ENCODE measurements at regions not wholly inside any gene's neighbourhood (a gene's known extent, or its start where the extent isn't known, plus 50 kb on each side); places are given as distances from the start of the nearest gene placed in this dataset.

- no peak for DNase-seq
- ChIA-PET POLR2A (no interaction called here), CTCF (no interaction called here)
- no peaks in the 10 kb centered on the region for H4K20me1 ChIP-seq (ENCODE audit: insufficient read depth)
- H3K9me2 ChIP-seq: no peaks in the 10 kb centered on the region
- no peak overlapping the region for H3K27ac ChIP-seq (ENCODE audit: low read depth in 2 of 2, low read length in 1 of 2)
- no peak overlapping the region for H2AFZ ChIP-seq (ENCODE audit: low read depth)
- no peak overlapping the region for H3K4me2 ChIP-seq
- H3K4me3 ChIP-seq (ENCODE audit: low read depth in 2 of 2, low read length in 1 of 2): no peak overlapping the region
- no peaks in the 10 kb centered on the region for H3K36me3 ChIP-seq (replicated peaks in 1 of 2; ENCODE audit: control insufficient read depth in 1 of 2, insufficient read depth in 2 of 2, low read length in 1 of 2)
- no peak overlapping the region for H3K9ac ChIP-seq
- H3K79me2 ChIP-seq (ENCODE audit: insufficient read depth): no peaks in the 10 kb centered on the region
- no peaks in the 10 kb centered on the region for H3K27me3 ChIP-seq (ENCODE audit: insufficient read depth)
- TF ChIP-seq PBX3 (IDR thresholded peaks at IDR 0.05) (no peak), GABPA (IDR thresholded peaks at IDR 0.05; ENCODE audit: low read depth) (no peak), MAX (IDR thresholded peaks at IDR 0.05; ENCODE audit: low read depth) (no peak), CTCF (IDR thresholded peaks at IDR 0.05) (no peak), FOSL2 (IDR thresholded peaks at IDR 0.05; ENCODE audit: borderline replicate concordance, low read depth) (no peak), YY1 (IDR thresholded peaks at IDR 0.05; ENCODE audit: low read depth) (no peak), SIN3A (IDR thresholded peaks at IDR 0.05; ENCODE audit: borderline replicate concordance, low read depth, low read length) (no peak), USF2 (IDR thresholded peaks at IDR 0.05; ENCODE audit: borderline replicate concordance, low read depth, low read length) (no peak), CHD2 (IDR thresholded peaks at IDR 0.05; ENCODE audit: low read length, partially characterized antibody) (no peak), NRF1 (IDR thresholded peaks at IDR 0.05; ENCODE audit: low read depth, low read length) (no peak), RXRA (IDR thresholded peaks at IDR 0.05; ENCODE audit: borderline replicate concordance, low read depth) (no peak), SMC3 (IDR thresholded peaks at IDR 0.05; ENCODE audit: low read depth, low read length) (no peak), ELF1 (IDR thresholded peaks at IDR 0.05) (no peak), TEAD4 (IDR thresholded peaks at IDR 0.05; ENCODE audit: borderline replicate concordance, insufficient read depth) (no peak), FOXJ3 (CRISPR knock-in tag; IDR thresholded peaks at IDR 0.05) (no peak)
- no peaks in the 10 kb centered on the region for H3K9me3 ChIP-seq
- H3F3A ChIP-seq (replicated peaks; ENCODE audit: insufficient read depth): no peaks in the 10 kb centered on the region
- H3K4me1 ChIP-seq (ENCODE audit: control insufficient read depth in 1 of 2, insufficient read depth in 2 of 2, low read depth in 1 of 2, low read length in 1 of 2): no peaks in the 10 kb centered on the region
These were observed 1461.4 kb upstream of the CDH9 start for GRCh38 chr5:28499766-28500290.

GRCh38 chr5:28495876-28496275 lies 1457.5 kb upstream of the CDH9 start:
- no peaks in the 10 kb centered on the region for H3K9me3 ChIP-seq
- H3K79me2 ChIP-seq (ENCODE audit: insufficient read depth): no peaks in the 10 kb centered on the region
- no peak for DNase-seq
- CTCF ChIA-PET: no interaction called here
- no peak overlapping the region for H3K4me3 ChIP-seq (ENCODE audit: low read depth in 2 of 2, low read length in 1 of 2)
- H3K4me2 ChIP-seq: no peak overlapping the region
- H3K27ac ChIP-seq (ENCODE audit: low read depth in 2 of 2, low read length in 1 of 2): no peak overlapping the region
- H3K9ac ChIP-seq: no peak overlapping the region
- H3K36me3 ChIP-seq (replicated peaks in 1 of 2; ENCODE audit: control insufficient read depth in 1 of 2, insufficient read depth in 2 of 2, low read length in 1 of 2): no peaks in the 10 kb centered on the region
- 16% methylated on average over 3 of the region's 3 CpGs for WGBS (ENCODE audit: low lambda C conversion rate)
- POLR2A ChIA-PET: no interaction called here
- no peaks in the 10 kb centered on the region for H3K9me2 ChIP-seq
- H4K20me1 ChIP-seq (ENCODE audit: insufficient read depth): no peaks in the 10 kb centered on the region
- H3K27me3 ChIP-seq (ENCODE audit: insufficient read depth): no peaks in the 10 kb centered on the region
- H2AFZ ChIP-seq (ENCODE audit: low read depth): no peak overlapping the region
- H3K4me1 ChIP-seq (ENCODE audit: control insufficient read depth in 1 of 2, insufficient read depth in 2 of 2, low read depth in 1 of 2, low read length in 1 of 2): no peaks in the 10 kb centered on the region
- no peaks in the 10 kb centered on the region for H3F3A ChIP-seq (replicated peaks; ENCODE audit: insufficient read depth)
- no peak for TF ChIP-seq JUND (IDR thresholded peaks at IDR 0.05)
- TF ChIP-seq FOXM1 (IDR thresholded peaks at IDR 0.05; ENCODE audit: low read depth): no peak
- no peak for TF ChIP-seq TCF12 (IDR thresholded peaks at IDR 0.05)
- TF ChIP-seq CHD2 (IDR thresholded peaks at IDR 0.05; ENCODE audit: low read length, partially characterized antibody): no peak
- TF ChIP-seq FOSL2 (IDR thresholded peaks at IDR 0.05; ENCODE audit: borderline replicate concordance, low read depth): no peak
- TF ChIP-seq USF1 (IDR thresholded peaks at IDR 0.05; ENCODE audit: borderline replicate concordance, low read depth): no peak
- no peak for TF ChIP-seq ELF1 (IDR thresholded peaks at IDR 0.05)
- no peak for TF ChIP-seq PBX3 (IDR thresholded peaks at IDR 0.05)
- TF ChIP-seq MEF2A (IDR thresholded peaks at IDR 0.05; ENCODE audit: borderline replicate concordance, low read depth): no peak
- TF ChIP-seq YY1 (IDR thresholded peaks at IDR 0.05; ENCODE audit: low read depth): no peak
- TF ChIP-seq IRF3 (IDR thresholded peaks at IDR 0.05; ENCODE audit: low read depth, low read length): no peak
- no peak for TF ChIP-seq MAX (IDR thresholded peaks at IDR 0.05; ENCODE audit: low read depth)
- TF ChIP-seq POLR2AphosphoS5 (IDR thresholded peaks at IDR 0.05; ENCODE audit: low read depth, low read length): no peak

Measured in SK-N-SH (cell line).